ENCODE measurements at regions not wholly inside any gene's neighbourhood (a gene's known extent, or its start where the extent isn't known, plus 50 kb on each side); places are given as distances from the start of the nearest gene placed in this dataset.

DNA sequence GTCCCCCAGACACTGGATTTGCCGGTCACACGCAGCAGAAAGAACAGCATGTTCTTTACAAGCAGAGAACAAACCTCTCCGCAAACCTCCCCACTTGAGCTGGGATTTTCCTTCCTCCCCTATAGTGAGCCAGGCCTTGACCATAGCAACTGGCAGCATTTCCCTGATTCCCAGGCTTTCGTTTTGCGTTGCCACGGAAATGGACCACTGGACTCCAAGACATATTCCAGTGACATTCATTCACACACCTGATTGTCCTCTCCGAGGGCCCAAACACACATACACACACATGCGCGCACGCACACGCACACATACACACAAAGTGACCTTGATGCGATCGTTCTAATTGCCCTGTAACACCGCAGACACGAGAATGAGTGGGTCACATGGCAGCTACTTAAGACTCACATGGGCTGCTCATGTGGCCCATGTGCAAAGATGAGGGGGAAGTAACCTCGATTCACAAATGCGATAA is 80.9 kb upstream of the CPEB4 start (continued):
- 0 out of 2 replicates have a peak, but pooled peaks have one; percentile 59 for TF ChIP-seq ZBTB38 (CRISPR knock-in tag; IDR thresholded peaks at IDR 0.05)
- no peak for TF ChIP-seq ZNF260 (CRISPR knock-in tag; IDR thresholded peaks at IDR 0.05; ENCODE audit: borderline replicate concordance, low read depth)

DNA sequence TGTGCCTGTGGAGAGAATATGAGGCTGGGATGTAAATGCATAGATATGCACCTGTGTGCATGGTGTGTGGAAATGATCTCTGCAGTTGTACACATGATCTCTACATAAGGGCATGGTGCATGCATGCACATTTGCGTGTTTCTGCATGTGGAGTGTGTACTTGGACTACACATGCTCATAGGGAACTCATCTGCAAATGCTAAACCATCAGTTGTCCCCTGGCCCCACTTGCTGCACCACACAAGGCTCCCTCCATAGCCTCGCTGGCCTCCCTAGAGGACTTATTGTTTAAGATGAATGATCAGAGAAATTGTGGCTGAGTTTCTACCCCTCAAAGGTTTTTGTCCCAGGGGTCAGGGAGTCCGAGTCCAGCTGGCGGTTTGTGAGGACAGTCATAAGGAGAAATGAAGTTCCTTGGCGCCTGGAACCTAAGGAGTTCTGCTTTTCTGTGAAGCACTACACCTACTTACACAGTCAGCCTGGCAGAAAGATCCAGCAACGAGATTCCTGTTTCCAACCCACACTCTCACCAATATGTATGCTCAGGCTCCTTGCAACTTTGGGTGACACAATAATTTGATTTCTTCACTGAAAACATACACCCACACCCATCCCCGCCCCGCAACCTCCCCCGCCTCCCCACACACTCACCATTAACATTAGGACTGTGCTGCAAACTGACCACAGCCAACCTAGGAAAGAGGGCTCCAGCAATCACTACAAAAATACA is 79.9 kb upstream of the CPEB4 start:
- FAIRE-seq (no peak), DNase-seq (ENCODE audit: low spot score) (no peak), ATAC-seq (no peak)
- intact Hi-C loops (cut with micrococcal nuclease; ENCODE audit: unreplicated experiment): no loop called here
- over 99% methylated on average over 8 of the region's 9 CpGs for WGBS (ENCODE audit: low lambda C conversion rate)
- no peaks in the 10 kb centered on the region for H3K9me3 ChIP-seq (ENCODE audit: low read length)
- ChIA-PET CTCF (ENCODE audit: low intra/inter-chr PET ratio, low total read pairs) (no interaction called here), POLR2A (no interaction called here)
- H3K79me2 ChIP-seq (ENCODE audit: insufficient read depth, low read length): no peaks in the 10 kb centered on the region
- peaks cover 44% of the 10 kb centered on the region for H3K4me1 ChIP-seq (ENCODE audit: insufficient read depth, low read length)
- no peak overlapping the region for H3K27ac ChIP-seq (ENCODE audit: extremely low read length, insufficient read depth, low read length)
- H3K36me3 ChIP-seq (replicated peaks in 1 of 2; ENCODE audit: control insufficient read depth in 1 of 2, insufficient read depth in 2 of 2, low read length in 2 of 2): no peaks in the 10 kb centered on the region
- no peaks in the 10 kb centered on the region for H4K20me1 ChIP-seq (ENCODE audit: insufficient read depth, low read length)
- in situ Hi-C loops (cut with HindIII; ENCODE audit: extremely low pct_ligation_motif_present, low pct_unique_long_range_greater_than_20kb): no loop called here
- TF ChIP-seq NFYB (CRISPR knock-in tag; IDR thresholded peaks at IDR 0.05) (no peak), ZNF572 (CRISPR knock-in tag; IDR thresholded peaks at IDR 0.05) (no peak), RCOR2 (CRISPR knock-in tag; IDR thresholded peaks at IDR 0.05) (no peak), ZNF720 (CRISPR knock-in tag; IDR thresholded peaks at IDR 0.05) (no peak), MZF1 (CRISPR knock-in tag; IDR thresholded peaks at IDR 0.05; ENCODE audit: borderline replicate concordance) (no peak), IRX3 (CRISPR knock-in tag; IDR thresholded peaks at IDR 0.05; ENCODE audit: borderline replicate concordance, low read depth) (no peak), ZNF343 (CRISPR knock-in tag; IDR thresholded peaks at IDR 0.05) (no peak), U2AF1 (optimal IDR thresholded peaks at IDR 0.05; ENCODE audit: low read depth, low read length) (no peak), ZBTB3 (CRISPR knock-in tag; IDR thresholded peaks at IDR 0.05; ENCODE audit: borderline replicate concordance, low read depth) (no peak)
- TF ChIP-seq, protein P1, sequence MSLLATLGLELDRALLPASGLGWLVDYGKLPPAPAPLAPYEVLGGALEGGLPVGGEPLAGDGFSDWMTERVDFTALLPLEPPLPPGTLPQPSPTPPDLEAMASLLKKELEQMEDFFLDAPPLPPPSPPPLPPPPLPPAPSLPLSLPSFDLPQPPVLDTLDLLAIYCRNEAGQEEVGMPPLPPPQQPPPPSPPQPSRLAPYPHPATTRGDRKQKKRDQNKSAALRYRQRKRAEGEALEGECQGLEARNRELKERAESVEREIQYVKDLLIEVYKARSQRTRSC (CRISPR knock-in tag; IDR thresholded peaks at IDR 0.05; ENCODE audit: low read depth): no peak
- TF ChIP-seq, protein P2, sequence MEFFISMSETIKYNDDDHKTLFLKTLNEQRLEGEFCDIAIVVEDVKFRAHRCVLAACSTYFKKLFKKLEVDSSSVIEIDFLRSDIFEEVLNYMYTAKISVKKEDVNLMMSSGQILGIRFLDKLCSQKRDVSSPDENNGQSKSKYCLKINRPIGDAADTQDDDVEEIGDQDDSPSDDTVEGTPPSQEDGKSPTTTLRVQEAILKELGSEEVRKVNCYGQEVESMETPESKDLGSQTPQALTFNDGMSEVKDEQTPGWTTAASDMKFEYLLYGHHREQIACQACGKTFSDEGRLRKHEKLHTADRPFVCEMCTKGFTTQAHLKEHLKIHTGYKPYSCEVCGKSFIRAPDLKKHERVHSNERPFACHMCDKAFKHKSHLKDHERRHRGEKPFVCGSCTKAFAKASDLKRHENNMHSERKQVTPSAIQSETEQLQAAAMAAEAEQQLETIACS (CRISPR knock-in tag; IDR thresholded peaks at IDR 0.05): no peak
- TF ChIP-seq, protein P3, sequence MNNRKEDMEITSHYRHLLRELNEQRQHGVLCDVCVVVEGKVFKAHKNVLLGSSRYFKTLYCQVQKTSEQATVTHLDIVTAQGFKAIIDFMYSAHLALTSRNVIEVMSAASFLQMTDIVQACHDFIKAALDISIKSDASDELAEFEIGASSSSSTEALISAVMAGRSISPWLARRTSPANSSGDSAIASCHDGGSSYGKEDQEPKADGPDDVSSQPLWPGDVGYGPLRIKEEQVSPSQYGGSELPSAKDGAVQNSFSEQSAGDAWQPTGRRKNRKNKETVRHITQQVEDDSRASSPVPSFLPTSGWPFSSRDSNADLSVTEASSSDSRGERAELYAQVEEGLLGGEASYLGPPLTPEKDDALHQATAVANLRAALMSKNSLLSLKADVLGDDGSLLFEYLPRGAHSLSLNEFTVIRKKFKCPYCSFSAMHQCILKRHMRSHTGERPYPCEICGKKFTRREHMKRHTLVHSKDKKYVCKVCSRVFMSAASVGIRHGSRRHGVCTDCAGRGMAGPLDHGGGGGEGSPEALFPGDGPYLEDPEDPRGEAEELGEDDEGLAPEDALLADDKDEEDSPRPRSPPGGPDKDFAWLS (CRISPR knock-in tag; IDR thresholded peaks at IDR 0.05; ENCODE audit: borderline replicate concordance): no peak
- TF ChIP-seq, protein P4, sequence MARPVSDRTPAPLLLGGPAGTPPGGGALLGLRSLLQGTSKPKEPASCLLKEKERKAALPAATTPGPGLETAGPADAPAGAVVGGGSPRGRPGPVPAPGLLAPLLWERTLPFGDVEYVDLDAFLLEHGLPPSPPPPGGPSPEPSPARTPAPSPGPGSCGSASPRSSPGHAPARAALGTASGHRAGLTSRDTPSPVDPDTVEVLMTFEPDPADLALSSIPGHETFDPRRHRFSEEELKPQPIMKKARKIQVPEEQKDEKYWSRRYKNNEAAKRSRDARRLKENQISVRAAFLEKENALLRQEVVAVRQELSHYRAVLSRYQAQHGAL (CRISPR knock-in tag; IDR thresholded peaks at IDR 0.05; ENCODE audit: not compliant biosample characterization): no peak
- H3K4me2 ChIP-seq (ENCODE audit: low read depth, low read length): no peak overlapping the region
- H3K9ac ChIP-seq (ENCODE audit: insufficient read depth, low read depth, low read length): no peak overlapping the region
- no peaks in the 10 kb centered on the region for H3K27me3 ChIP-seq (ENCODE audit: control insufficient read depth in 1 of 2, insufficient read depth in 2 of 2, low read length in 2 of 2)
- BruUV-seq (replicated peaks): no TSS peak
- H3K4me3 ChIP-seq (replicated peaks in 1 of 3; ENCODE audit: insufficient read depth in 1 of 3, low read depth in 2 of 3, low read length in 3 of 3): no peak overlapping the region
- no peak overlapping the region for H2AFZ ChIP-seq (ENCODE audit: low read length)

Measured in HepG2 (cell line).